ENCODE measurements at regions not wholly inside any gene's neighbourhood (a gene's known extent, or its start where the extent isn't known, plus 50 kb on each side); places are given as distances from the start of the nearest gene placed in this dataset.

GRCh38 chr4:188484256-188484655, 345.0 kb downstream of the TRIML1 start:
- H2AFZ ChIP-seq (ENCODE audit: low read depth, low read length, poor library complexity, severe bottlenecking) = no peak overlapping the region
- intact Hi-C loops (cut with micrococcal nuclease) = no loop called here

More at GRCh38 chr4:188484256-188484655, 345.0 kb downstream of the TRIML1 start:
- Histone ChIP-seq H3K79me2 (ENCODE audit: insufficient read depth, low read length) (no peaks in the 10 kb centered on the region), H3K9me3 (ENCODE audit: control insufficient read depth in 1 of 2, insufficient read depth in 1 of 2, low read depth in 1 of 2, low read length in 2 of 2) (no peaks in the 10 kb centered on the region), H3K4me2 (ENCODE audit: low read length) (no peak overlapping the region), H3K27ac (ENCODE audit: low read depth, low read length) (no peak overlapping the region), H4K20me1 (ENCODE audit: insufficient read depth) (no peaks in the 10 kb centered on the region), H3K27me3 (ENCODE audit: insufficient read depth, low read length) (no peaks in the 10 kb centered on the region), H3K36me3 (ENCODE audit: control insufficient read depth in 1 of 2, insufficient read depth in 2 of 2, low read length in 2 of 2) (no peaks in the 10 kb centered on the region), H3K9me2 (ENCODE audit: insufficient read depth) (no peaks in the 10 kb centered on the region), H3K4me3 (replicated peaks in 1 of 2; ENCODE audit: low read depth in 1 of 2, low read length in 2 of 2) (no peak overlapping the region), H3K4me1 (ENCODE audit: control insufficient read depth in 1 of 2, insufficient read depth in 2 of 2, low read length in 2 of 2) (no peaks in the 10 kb centered on the region), H3K9ac (ENCODE audit: low read length) (no peak overlapping the region)
- ATAC-seq (no peak), DNase-seq (ENCODE audit: low read depth, low spot score) (no peak)
- ChIA-PET RAD21 (ENCODE audit: low non-redundant PET in 1 of 2, low total read pairs in 2 of 2, uncharacterized antibody in 2 of 2, unreplicated experiment in 2 of 2) (no interaction called here), CTCF (no interaction called here), POLR2A (no interaction called here)
- BruUV-seq (replicated peaks) = no TSS peak
- TF ChIP-seq SRF (IDR thresholded peaks at IDR 0.05; ENCODE audit: low read depth) (no peak), POLR2A (IDR thresholded peaks at IDR 0.05; ENCODE audit: borderline replicate concordance, extremely low read depth, insufficient read depth, insufficient read length) (no peak), FOSL1 (IDR thresholded peaks at IDR 0.05; ENCODE audit: low read depth) (no peak), SIN3A (IDR thresholded peaks at IDR 0.05; ENCODE audit: low read depth) (no peak), YY1 (IDR thresholded peaks at IDR 0.05; ENCODE audit: extremely low read depth, insufficient replicate concordance, low read depth, low read length) (no peak), ZFX (IDR thresholded peaks at IDR 0.05) (no peak), REST (IDR thresholded peaks at IDR 0.05; ENCODE audit: low read depth) (no peak), CTCF (IDR thresholded peaks at IDR 0.05 in 2 of 3, conservative IDR thresholded peaks at IDR 0.05 in 1 of 3; ENCODE audit: borderline replicate concordance in 1 of 3, insufficient read depth in 1 of 3, low read depth in 2 of 3, low read length in 2 of 3) (no peak), POLR2AphosphoS5 (IDR thresholded peaks at IDR 0.05; ENCODE audit: low read depth, low read length) (no peak), EZH2 (IDR thresholded peaks at IDR 0.05) (no peak), CEBPB (IDR thresholded peaks at IDR 0.05; ENCODE audit: low read depth) (no peak), TCF7L2 (IDR thresholded peaks at IDR 0.05; ENCODE audit: borderline replicate concordance, extremely low read depth, insufficient read depth, insufficient read length) (no peak)
